Sigmoid colon (tissue), 3 donors: ENCODE measurements at regions not wholly inside any gene's neighbourhood (a gene's known extent, or its start where the extent isn't known, plus 50 kb on each side); places are given as distances from the start of the nearest gene placed in this dataset.

Experiments
- POLR2A ChIP-seq, 2 donors: fragments of 450-650 bp; IDR thresholded peaks; one replicate each; pipeline ENCODE4 v1.6.1; 2016; ENCODE audit warnings: antibody characterized with exemption in 2 of 2, mild to moderate bottlenecking in 2 of 2, moderate library complexity in 2 of 2
- TF ChIP-seq, protein P1 (sequence below), 4 experiments: fragments of 450-650 bp in 3 of 4; fragments of 200-600 bp in 1 of 4; IDR thresholded peaks; one replicate each; pipeline ENCODE4 v1.5.1; 2016 to 2019; ENCODE audit warnings: antibody characterized with exemption in 4 of 4, mild to moderate bottlenecking in 3 of 4, moderate library complexity in 2 of 4

DNA sequence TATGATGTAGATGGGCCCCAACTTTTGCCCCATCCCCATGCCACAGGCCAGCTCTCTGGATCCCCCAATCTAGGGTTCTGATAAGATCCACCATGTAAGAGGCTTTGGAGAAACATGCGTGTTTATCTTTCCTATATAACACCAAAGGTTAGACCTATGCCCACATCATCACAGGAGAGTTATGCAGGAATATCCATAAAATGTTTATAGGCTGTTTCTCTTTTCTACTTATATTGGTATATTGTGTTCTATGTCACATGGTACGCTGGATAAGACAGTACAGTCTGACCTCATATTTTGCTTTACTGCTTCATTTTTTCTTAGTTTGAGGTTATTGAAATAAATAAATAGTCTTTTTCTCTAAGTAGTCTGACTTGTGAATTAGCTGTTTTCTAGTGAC, 1013.9 kb upstream of the GYPC start:
- TF ChIP-seq, protein P1, sequence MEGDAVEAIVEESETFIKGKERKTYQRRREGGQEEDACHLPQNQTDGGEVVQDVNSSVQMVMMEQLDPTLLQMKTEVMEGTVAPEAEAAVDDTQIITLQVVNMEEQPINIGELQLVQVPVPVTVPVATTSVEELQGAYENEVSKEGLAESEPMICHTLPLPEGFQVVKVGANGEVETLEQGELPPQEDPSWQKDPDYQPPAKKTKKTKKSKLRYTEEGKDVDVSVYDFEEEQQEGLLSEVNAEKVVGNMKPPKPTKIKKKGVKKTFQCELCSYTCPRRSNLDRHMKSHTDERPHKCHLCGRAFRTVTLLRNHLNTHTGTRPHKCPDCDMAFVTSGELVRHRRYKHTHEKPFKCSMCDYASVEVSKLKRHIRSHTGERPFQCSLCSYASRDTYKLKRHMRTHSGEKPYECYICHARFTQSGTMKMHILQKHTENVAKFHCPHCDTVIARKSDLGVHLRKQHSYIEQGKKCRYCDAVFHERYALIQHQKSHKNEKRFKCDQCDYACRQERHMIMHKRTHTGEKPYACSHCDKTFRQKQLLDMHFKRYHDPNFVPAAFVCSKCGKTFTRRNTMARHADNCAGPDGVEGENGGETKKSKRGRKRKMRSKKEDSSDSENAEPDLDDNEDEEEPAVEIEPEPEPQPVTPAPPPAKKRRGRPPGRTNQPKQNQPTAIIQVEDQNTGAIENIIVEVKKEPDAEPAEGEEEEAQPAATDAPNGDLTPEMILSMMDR (IDR thresholded peaks at IDR 0.05), result no peak
- no peak for TF ChIP-seq POLR2A (IDR thresholded peaks at IDR 0.05)
